H1 (cell line): ENCODE measurements at regions not wholly inside any gene's neighbourhood (a gene's known extent, or its start where the extent isn't known, plus 50 kb on each side); places are given as distances from the start of the nearest gene placed in this dataset.

Experiments used
- CHD1 ChIP-seq: IDR thresholded peaks from 2 replicates; pipeline ENCODE4 v1.6.1; 2012; ENCODE audit warnings: low read depth, low read length, improper control_type of control experiment
- CHD2 ChIP-seq: IDR thresholded peaks from 2 replicates; pipeline ENCODE4 v1.6.1; 2012; ENCODE audit warnings: low read length, improper control_type of control experiment
- FOSL1 ChIP-seq: IDR thresholded peaks from 2 replicates; pipeline ENCODE4 v1.6.1; 2011; ENCODE audit warnings: mild to moderate bottlenecking, low read depth, low read length, moderate library complexity; ENCODE audit not compliant: insufficient read depth
- HDAC6 ChIP-seq: IDR thresholded peaks from one replicate; pipeline ENCODE4 v1.7.1; 2012; ENCODE audit warnings: low read depth, mild to moderate bottlenecking, inconsistent platforms, low read length, moderate library complexity
- MAFK ChIP-seq: IDR thresholded peaks from 2 replicates; pipeline ENCODE4 v1.6.1; 2012; ENCODE audit warnings: low read depth, mild to moderate bottlenecking, improper control_type of control experiment, low read length
- PHF8 ChIP-seq: fragments of 200-600 bp; sonication (generic); conservative IDR thresholded peaks from 2 replicates; pipeline ENCODE4 v1.7.1; 2012; ENCODE audit warnings: low read depth, mild to moderate bottlenecking, inconsistent platforms, low read length, moderate library complexity
- POLR2AphosphoS5 ChIP-seq: IDR thresholded peaks from 2 replicates; pipeline ENCODE4 v1.6.1; 2011; ENCODE audit warnings: low read depth, low read length
- POU5F1 ChIP-seq: IDR thresholded peaks from 2 replicates; pipeline ENCODE4 v1.6.1; 2011; ENCODE audit warnings: low read depth, mild to moderate bottlenecking, low read length, moderate library complexity
- SRF ChIP-seq: IDR thresholded peaks from 2 replicates; pipeline ENCODE4 v1.6.1; 2011; ENCODE audit warnings: mild to moderate bottlenecking, low read depth, low read length, moderate library complexity
- TAF7 ChIP-seq: optimal IDR thresholded peaks from 2 replicates; pipeline ENCODE3; 2011; ENCODE audit warnings: low read depth, mild to moderate bottlenecking, inconsistent platforms, low read length, moderate library complexity, borderline replicate concordance
- TBP ChIP-seq: IDR thresholded peaks from 2 replicates; pipeline ENCODE4 v1.6.1; 2011; ENCODE audit warnings: low read depth, low read length, improper control_type of control experiment
- YY1 ChIP-seq: IDR thresholded peaks from 2 replicates; pipeline ENCODE4 v1.6.1; 2011; ENCODE audit warnings: low read depth, mild to moderate bottlenecking, low read length
- TF ChIP-seq, protein P1 (sequence below): fragments of 300-600 bp; sonication (generic); IDR thresholded peaks from 2 replicates; pipeline ENCODE4 v1.7.1; 2012; ENCODE audit warnings: low read length, moderate library complexity, mild to moderate bottlenecking, inconsistent platforms; ENCODE audit not compliant: insufficient replicate concordance

DNA sequence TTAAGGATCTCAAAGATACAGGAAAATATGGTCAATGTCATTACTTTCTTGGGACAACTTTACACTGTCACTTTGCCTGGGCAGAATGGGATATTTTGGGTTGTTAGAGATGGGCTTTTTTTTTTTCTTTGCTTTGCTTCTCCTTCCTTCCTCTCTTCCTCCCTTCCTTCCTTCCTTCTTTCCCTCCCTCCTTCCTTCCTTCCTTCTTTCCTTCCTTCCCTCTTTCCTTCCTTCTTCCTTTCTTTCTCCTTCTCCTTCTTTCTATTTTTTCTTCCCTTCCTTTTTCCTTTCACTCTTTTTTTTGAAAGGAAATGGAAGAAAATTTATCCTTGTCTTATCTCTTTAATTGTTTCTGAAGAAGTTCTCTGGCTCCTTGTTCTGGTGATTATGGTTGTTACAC is 180.0 kb upstream of the CCDC68 start (continued):
- TF ChIP-seq, protein P1, sequence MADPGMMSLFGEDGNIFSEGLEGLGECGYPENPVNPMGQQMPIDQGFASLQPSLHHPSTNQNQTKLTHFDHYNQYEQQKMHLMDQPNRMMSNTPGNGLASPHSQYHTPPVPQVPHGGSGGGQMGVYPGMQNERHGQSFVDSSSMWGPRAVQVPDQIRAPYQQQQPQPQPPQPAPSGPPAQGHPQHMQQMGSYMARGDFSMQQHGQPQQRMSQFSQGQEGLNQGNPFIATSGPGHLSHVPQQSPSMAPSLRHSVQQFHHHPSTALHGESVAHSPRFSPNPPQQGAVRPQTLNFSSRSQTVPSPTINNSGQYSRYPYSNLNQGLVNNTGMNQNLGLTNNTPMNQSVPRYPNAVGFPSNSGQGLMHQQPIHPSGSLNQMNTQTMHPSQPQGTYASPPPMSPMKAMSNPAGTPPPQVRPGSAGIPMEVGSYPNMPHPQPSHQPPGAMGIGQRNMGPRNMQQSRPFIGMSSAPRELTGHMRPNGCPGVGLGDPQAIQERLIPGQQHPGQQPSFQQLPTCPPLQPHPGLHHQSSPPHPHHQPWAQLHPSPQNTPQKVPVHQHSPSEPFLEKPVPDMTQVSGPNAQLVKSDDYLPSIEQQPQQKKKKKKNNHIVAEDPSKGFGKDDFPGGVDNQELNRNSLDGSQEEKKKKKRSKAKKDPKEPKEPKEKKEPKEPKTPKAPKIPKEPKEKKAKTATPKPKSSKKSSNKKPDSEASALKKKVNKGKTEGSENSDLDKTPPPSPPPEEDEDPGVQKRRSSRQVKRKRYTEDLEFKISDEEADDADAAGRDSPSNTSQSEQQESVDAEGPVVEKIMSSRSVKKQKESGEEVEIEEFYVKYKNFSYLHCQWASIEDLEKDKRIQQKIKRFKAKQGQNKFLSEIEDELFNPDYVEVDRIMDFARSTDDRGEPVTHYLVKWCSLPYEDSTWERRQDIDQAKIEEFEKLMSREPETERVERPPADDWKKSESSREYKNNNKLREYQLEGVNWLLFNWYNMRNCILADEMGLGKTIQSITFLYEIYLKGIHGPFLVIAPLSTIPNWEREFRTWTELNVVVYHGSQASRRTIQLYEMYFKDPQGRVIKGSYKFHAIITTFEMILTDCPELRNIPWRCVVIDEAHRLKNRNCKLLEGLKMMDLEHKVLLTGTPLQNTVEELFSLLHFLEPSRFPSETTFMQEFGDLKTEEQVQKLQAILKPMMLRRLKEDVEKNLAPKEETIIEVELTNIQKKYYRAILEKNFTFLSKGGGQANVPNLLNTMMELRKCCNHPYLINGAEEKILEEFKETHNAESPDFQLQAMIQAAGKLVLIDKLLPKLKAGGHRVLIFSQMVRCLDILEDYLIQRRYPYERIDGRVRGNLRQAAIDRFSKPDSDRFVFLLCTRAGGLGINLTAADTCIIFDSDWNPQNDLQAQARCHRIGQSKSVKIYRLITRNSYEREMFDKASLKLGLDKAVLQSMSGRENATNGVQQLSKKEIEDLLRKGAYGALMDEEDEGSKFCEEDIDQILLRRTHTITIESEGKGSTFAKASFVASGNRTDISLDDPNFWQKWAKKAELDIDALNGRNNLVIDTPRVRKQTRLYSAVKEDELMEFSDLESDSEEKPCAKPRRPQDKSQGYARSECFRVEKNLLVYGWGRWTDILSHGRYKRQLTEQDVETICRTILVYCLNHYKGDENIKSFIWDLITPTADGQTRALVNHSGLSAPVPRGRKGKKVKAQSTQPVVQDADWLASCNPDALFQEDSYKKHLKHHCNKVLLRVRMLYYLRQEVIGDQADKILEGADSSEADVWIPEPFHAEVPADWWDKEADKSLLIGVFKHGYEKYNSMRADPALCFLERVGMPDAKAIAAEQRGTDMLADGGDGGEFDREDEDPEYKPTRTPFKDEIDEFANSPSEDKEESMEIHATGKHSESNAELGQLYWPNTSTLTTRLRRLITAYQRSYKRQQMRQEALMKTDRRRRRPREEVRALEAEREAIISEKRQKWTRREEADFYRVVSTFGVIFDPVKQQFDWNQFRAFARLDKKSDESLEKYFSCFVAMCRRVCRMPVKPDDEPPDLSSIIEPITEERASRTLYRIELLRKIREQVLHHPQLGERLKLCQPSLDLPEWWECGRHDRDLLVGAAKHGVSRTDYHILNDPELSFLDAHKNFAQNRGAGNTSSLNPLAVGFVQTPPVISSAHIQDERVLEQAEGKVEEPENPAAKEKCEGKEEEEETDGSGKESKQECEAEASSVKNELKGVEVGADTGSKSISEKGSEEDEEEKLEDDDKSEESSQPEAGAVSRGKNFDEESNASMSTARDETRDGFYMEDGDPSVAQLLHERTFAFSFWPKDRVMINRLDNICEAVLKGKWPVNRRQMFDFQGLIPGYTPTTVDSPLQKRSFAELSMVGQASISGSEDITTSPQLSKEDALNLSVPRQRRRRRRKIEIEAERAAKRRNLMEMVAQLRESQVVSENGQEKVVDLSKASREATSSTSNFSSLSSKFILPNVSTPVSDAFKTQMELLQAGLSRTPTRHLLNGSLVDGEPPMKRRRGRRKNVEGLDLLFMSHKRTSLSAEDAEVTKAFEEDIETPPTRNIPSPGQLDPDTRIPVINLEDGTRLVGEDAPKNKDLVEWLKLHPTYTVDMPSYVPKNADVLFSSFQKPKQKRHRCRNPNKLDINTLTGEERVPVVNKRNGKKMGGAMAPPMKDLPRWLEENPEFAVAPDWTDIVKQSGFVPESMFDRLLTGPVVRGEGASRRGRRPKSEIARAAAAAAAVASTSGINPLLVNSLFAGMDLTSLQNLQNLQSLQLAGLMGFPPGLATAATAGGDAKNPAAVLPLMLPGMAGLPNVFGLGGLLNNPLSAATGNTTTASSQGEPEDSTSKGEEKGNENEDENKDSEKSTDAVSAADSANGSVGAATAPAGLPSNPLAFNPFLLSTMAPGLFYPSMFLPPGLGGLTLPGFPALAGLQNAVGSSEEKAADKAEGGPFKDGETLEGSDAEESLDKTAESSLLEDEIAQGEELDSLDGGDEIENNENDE: no peak
- TF ChIP-seq MAFK (no peak), POU5F1 (no peak), FOSL1 (no peak), TAF7 (no peak), PHF8 (no peak), CHD2 (no peak), YY1 (no peak), TBP (no peak), POLR2AphosphoS5 (no peak), SRF (no peak), CHD1 (no peak), HDAC6 (no peak)
